ENCODE measurements at regions not wholly inside any gene's neighbourhood (a gene's known extent, or its start where the extent isn't known, plus 50 kb on each side); places are given as distances from the start of the nearest gene placed in this dataset.
"Not testable (repeated sequence)": the region's sequence is repeated elsewhere in the genome, so short reads cannot be mapped to it uniquely, and the experiment has no call there.

GRCh38 chr2:83873110-83873509 lies 586.0 kb downstream of the SUCLG1 start:
- no peak for DNase-seq (ENCODE audit: low spot score in 2 of 2)
- no peak overlapping the region for H3K27ac Mint-ChIP-seq
- H3K9me3 Mint-ChIP-seq = peaks cover 33 to 35% of the 10 kb centered on the region in 2 donors
- no peak for ATAC-seq
- peaks cover 6 to 27% of the 10 kb centered on the region in 2 donors for H3K36me3 Mint-ChIP-seq

- no peak for DNase-seq (ENCODE audit: low spot score in 2 of 2)
- Mint-ChIP-seq H3K36me3 (no peaks in the 10 kb centered on the region), H3K9me3 (peaks cover 0 to 4% of the 10 kb centered on the region in 2 donors), H3K27ac (no peak overlapping the region)
- ATAC-seq = no peak
Measured at GRCh38 chr2:83866211-83866610, 592.9 kb downstream of the SUCLG1 start.

GRCh38 chr2:83862600-83862999 lies 596.5 kb downstream of the SUCLG1 start:
- DNase-seq (ENCODE audit: low spot score in 2 of 2) (no peak), ATAC-seq (no peak)
- H3K36me3 Mint-ChIP-seq = no peaks in the 10 kb centered on the region
- H3K27ac Mint-ChIP-seq = no peak overlapping the region
- H3K9me3 Mint-ChIP-seq = peaks cover 0 to 4% of the 10 kb centered on the region in 2 donors

GRCh38 chr2:83860320-83860719 lies 598.8 kb downstream of the SUCLG1 start:
- DNase-seq (ENCODE audit: low spot score in 2 of 2) = no peak
- H3K27ac Mint-ChIP-seq = no peak overlapping the region
- ATAC-seq = no peak
- peaks cover 0 to 4% of the 10 kb centered on the region in 2 donors for H3K9me3 Mint-ChIP-seq
- H3K36me3 Mint-ChIP-seq = no peaks in the 10 kb centered on the region

GRCh38 chr2:83859553-83859952 lies 599.5 kb downstream of the SUCLG1 start:
- no peak overlapping the region for H3K27ac Mint-ChIP-seq
- H3K9me3 Mint-ChIP-seq = peaks cover 0 to 4% of the 10 kb centered on the region in 2 donors
- no peaks in the 10 kb centered on the region for H3K36me3 Mint-ChIP-seq

GRCh38 chr2:83851066-83851465 lies 608.0 kb downstream of the SUCLG1 start:
- no peak for ATAC-seq
- no peak overlapping the region for H3K27ac Mint-ChIP-seq
- peaks cover 4 to 11% of the 10 kb centered on the region in 2 donors for H3K9me3 Mint-ChIP-seq

More at GRCh38 chr2:83859553-83859952, 599.5 kb downstream of the SUCLG1 start:
- no peak for ATAC-seq
- no peak for DNase-seq (ENCODE audit: low spot score in 2 of 2)

GRCh38 chr2:83850071-83850725 lies 608.9 kb downstream of the SUCLG1 start:
- no peak overlapping the region for H3K27ac Mint-ChIP-seq
- no peak for ATAC-seq
- H3K9me3 Mint-ChIP-seq = peaks cover 4 to 11% of the 10 kb centered on the region in 2 donors
- no peak for DNase-seq (ENCODE audit: low spot score in 2 of 2)
- no peaks in the 10 kb centered on the region for H3K36me3 Mint-ChIP-seq

More at GRCh38 chr2:83851066-83851465, 608.0 kb downstream of the SUCLG1 start:
- DNase-seq (ENCODE audit: low spot score in 2 of 2) = no peak
- H3K36me3 Mint-ChIP-seq = no peaks in the 10 kb centered on the region

- no peak for ATAC-seq
- H3K9me3 Mint-ChIP-seq = peaks cover 0 to under 1% of the 10 kb centered on the region in 2 donors
- H3K27ac Mint-ChIP-seq = no peak overlapping the region
- H3K36me3 Mint-ChIP-seq = no peaks in the 10 kb centered on the region
- no peak for DNase-seq (ENCODE audit: low spot score in 2 of 2)
Measured at GRCh38 chr2:83844490-83844889, 614.6 kb downstream of the SUCLG1 start.

GRCh38 chr2:83842421-83842820 lies 616.7 kb downstream of the SUCLG1 start:
- DNase-seq (ENCODE audit: low spot score in 2 of 2) (no peak), ATAC-seq (no peak)
- H3K27ac Mint-ChIP-seq = no peak overlapping the region

GRCh38 chr2:83837823-83838222 lies 621.3 kb downstream of the SUCLG1 start:
- Mint-ChIP-seq H3K27ac (no peak overlapping the region), H3K36me3 (no peaks in the 10 kb centered on the region), H3K9me3 (peaks cover 0 to 4% of the 10 kb centered on the region in 2 donors)
- DNase-seq (ENCODE audit: low spot score in 2 of 2) = no peak
- ATAC-seq = no peak

More at GRCh38 chr2:83842421-83842820, 616.7 kb downstream of the SUCLG1 start:
- H3K36me3 Mint-ChIP-seq = no peaks in the 10 kb centered on the region
- peaks cover 0 to 4% of the 10 kb centered on the region in 2 donors for H3K9me3 Mint-ChIP-seq

- ATAC-seq = no peak
- no peaks in the 10 kb centered on the region for H3K36me3 Mint-ChIP-seq
- no peak for DNase-seq (ENCODE audit: low spot score in 2 of 2)
- peaks cover 0 to 3% of the 10 kb centered on the region in 2 donors for H3K9me3 Mint-ChIP-seq
- no peak overlapping the region for H3K27ac Mint-ChIP-seq
Measured at GRCh38 chr2:83827618-83828017, 631.5 kb downstream of the SUCLG1 start.

- H3K27ac Mint-ChIP-seq = no peak overlapping the region
- DNase-seq (ENCODE audit: low spot score in 2 of 2) (no peak), ATAC-seq (no peak)
- no peaks in the 10 kb centered on the region for H3K36me3 Mint-ChIP-seq
- H3K9me3 Mint-ChIP-seq = peaks cover 0 to 7% of the 10 kb centered on the region in 2 donors
Measured at GRCh38 chr2:83826577-83826976, 632.5 kb downstream of the SUCLG1 start.

- no peaks in the 10 kb centered on the region for H3K36me3 Mint-ChIP-seq
- ATAC-seq = no peak
- H3K9me3 Mint-ChIP-seq = peaks cover 0 to 7% of the 10 kb centered on the region in 2 donors
- no peak overlapping the region for H3K27ac Mint-ChIP-seq
- DNase-seq (ENCODE audit: low spot score in 2 of 2) = no peak
Measured at GRCh38 chr2:83823229-83823628, 635.9 kb downstream of the SUCLG1 start.

- DNase-seq (ENCODE audit: low spot score in 2 of 2) (no peak), ATAC-seq (no peak)
- no peaks in the 10 kb centered on the region for H3K36me3 Mint-ChIP-seq
- H3K9me3 Mint-ChIP-seq = peaks cover 0 to 4% of the 10 kb centered on the region in 2 donors
- no peak overlapping the region for H3K27ac Mint-ChIP-seq
Measured at GRCh38 chr2:83817511-83817910, 641.6 kb downstream of the SUCLG1 start.

GRCh38 chr2:83808878-83809277 lies 650.2 kb downstream of the SUCLG1 start:
- H3K27ac Mint-ChIP-seq = no peak overlapping the region
- DNase-seq (ENCODE audit: low spot score in 2 of 2) (no peak), ATAC-seq (no peak)
- H3K36me3 Mint-ChIP-seq = no peaks in the 10 kb centered on the region
- no peaks in the 10 kb centered on the region for H3K9me3 Mint-ChIP-seq

- no peak overlapping the region for H3K27ac Mint-ChIP-seq
- H3K9me3 Mint-ChIP-seq = peaks cover 0 to 4% of the 10 kb centered on the region in 2 donors
- DNase-seq (ENCODE audit: low spot score in 2 of 2) (no peak), ATAC-seq (no peak)
- no peaks in the 10 kb centered on the region for H3K36me3 Mint-ChIP-seq
Measured at GRCh38 chr2:83802604-83803003, 656.5 kb downstream of the SUCLG1 start.

- Mint-ChIP-seq H3K27ac (no peak overlapping the region), H3K36me3 (no peaks in the 10 kb centered on the region), H3K9me3 (peaks cover 0 to 3% of the 10 kb centered on the region in 2 donors)
- no peak for DNase-seq (ENCODE audit: low spot score in 2 of 2)
- no peak for ATAC-seq
Measured at GRCh38 chr2:83795777-83796176, 663.3 kb downstream of the SUCLG1 start.

- not testable (repeated sequence) for H3K27ac Mint-ChIP-seq; ATAC-seq; H3K36me3 Mint-ChIP-seq; DNase-seq (ENCODE audit: low spot score in 2 of 2); H3K9me3 Mint-ChIP-seq
Measured at GRCh38 chr2:83790467-83790866, 668.6 kb downstream of the SUCLG1 start.

All from activated naive CD4-positive, alpha-beta T cell treated with anti-CD3 and anti-CD28 coated beads, Interleukin-2, amount 50 U/mL, for 72 hours (primary cell).